ENCODE measurements at regions not wholly inside any gene's neighbourhood (a gene's known extent, or its start where the extent isn't known, plus 50 kb on each side); places are given as distances from the start of the nearest gene placed in this dataset.

GRCh38 chr5:121746763-121747162 is 104.9 kb upstream of the FTMT start:
- ChIA-PET CTCF (interaction anchor here (0.6 kb wide), 1 partner anchor 12 kb away, joined by 5 read pairs; no protein-coding TSS in a partner anchor), POLR2A (no interaction called here)
- H3F3A ChIP-seq (replicated peaks; ENCODE audit: insufficient read depth): no peaks in the 10 kb centered on the region
- no peaks in the 10 kb centered on the region for H3K9me3 ChIP-seq
- no peak overlapping the region for H3K9ac ChIP-seq
- H3K27ac ChIP-seq (ENCODE audit: low read depth in 2 of 2, low read length in 1 of 2): no peak overlapping the region
- H3K36me3 ChIP-seq (replicated peaks in 1 of 2; ENCODE audit: control insufficient read depth in 1 of 2, insufficient read depth in 2 of 2, low read length in 1 of 2): no peaks in the 10 kb centered on the region
- no peak overlapping the region for H3K4me3 ChIP-seq (ENCODE audit: low read depth in 2 of 2, low read length in 1 of 2)
- no peaks in the 10 kb centered on the region for H3K27me3 ChIP-seq (ENCODE audit: insufficient read depth)
- no peaks in the 10 kb centered on the region for H4K20me1 ChIP-seq (ENCODE audit: insufficient read depth)
- TF ChIP-seq SMC3 (IDR thresholded peaks at IDR 0.05; ENCODE audit: low read depth, low read length): no peak
- no peak for TF ChIP-seq NRF1 (IDR thresholded peaks at IDR 0.05; ENCODE audit: low read depth, low read length)
- TF ChIP-seq TCF12 (IDR thresholded peaks at IDR 0.05): no peak
- no peak for TF ChIP-seq RFX5 (IDR thresholded peaks at IDR 0.05; ENCODE audit: low read length)
- TF ChIP-seq RXRA (IDR thresholded peaks at IDR 0.05; ENCODE audit: borderline replicate concordance, low read depth): no peak
- TF ChIP-seq FOXJ3 (CRISPR knock-in tag; IDR thresholded peaks at IDR 0.05): no peak
- TF ChIP-seq POLR2AphosphoS5 (IDR thresholded peaks at IDR 0.05; ENCODE audit: low read depth, low read length): no peak
- TF ChIP-seq, protein P1, sequence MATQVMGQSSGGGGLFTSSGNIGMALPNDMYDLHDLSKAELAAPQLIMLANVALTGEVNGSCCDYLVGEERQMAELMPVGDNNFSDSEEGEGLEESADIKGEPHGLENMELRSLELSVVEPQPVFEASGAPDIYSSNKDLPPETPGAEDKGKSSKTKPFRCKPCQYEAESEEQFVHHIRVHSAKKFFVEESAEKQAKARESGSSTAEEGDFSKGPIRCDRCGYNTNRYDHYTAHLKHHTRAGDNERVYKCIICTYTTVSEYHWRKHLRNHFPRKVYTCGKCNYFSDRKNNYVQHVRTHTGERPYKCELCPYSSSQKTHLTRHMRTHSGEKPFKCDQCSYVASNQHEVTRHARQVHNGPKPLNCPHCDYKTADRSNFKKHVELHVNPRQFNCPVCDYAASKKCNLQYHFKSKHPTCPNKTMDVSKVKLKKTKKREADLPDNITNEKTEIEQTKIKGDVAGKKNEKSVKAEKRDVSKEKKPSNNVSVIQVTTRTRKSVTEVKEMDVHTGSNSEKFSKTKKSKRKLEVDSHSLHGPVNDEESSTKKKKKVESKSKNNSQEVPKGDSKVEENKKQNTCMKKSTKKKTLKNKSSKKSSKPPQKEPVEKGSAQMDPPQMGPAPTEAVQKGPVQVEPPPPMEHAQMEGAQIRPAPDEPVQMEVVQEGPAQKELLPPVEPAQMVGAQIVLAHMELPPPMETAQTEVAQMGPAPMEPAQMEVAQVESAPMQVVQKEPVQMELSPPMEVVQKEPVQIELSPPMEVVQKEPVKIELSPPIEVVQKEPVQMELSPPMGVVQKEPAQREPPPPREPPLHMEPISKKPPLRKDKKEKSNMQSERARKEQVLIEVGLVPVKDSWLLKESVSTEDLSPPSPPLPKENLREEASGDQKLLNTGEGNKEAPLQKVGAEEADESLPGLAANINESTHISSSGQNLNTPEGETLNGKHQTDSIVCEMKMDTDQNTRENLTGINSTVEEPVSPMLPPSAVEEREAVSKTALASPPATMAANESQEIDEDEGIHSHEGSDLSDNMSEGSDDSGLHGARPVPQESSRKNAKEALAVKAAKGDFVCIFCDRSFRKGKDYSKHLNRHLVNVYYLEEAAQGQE (IDR thresholded peaks at IDR 0.05; ENCODE audit: low read depth, low read length): no peak
- TF ChIP-seq, protein P2, sequence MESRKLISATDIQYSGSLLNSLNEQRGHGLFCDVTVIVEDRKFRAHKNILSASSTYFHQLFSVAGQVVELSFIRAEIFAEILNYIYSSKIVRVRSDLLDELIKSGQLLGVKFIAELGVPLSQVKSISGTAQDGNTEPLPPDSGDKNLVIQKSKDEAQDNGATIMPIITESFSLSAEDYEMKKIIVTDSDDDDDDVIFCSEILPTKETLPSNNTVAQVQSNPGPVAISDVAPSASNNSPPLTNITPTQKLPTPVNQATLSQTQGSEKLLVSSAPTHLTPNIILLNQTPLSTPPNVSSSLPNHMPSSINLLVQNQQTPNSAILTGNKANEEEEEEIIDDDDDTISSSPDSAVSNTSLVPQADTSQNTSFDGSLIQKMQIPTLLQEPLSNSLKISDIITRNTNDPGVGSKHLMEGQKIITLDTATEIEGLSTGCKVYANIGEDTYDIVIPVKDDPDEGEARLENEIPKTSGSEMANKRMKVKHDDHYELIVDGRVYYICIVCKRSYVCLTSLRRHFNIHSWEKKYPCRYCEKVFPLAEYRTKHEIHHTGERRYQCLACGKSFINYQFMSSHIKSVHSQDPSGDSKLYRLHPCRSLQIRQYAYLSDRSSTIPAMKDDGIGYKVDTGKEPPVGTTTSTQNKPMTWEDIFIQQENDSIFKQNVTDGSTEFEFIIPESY (IDR thresholded peaks at IDR 0.05; ENCODE audit: borderline replicate concordance, low read depth): no peak
- TF ChIP-seq MEF2A (IDR thresholded peaks at IDR 0.05; ENCODE audit: borderline replicate concordance, low read depth): no peak
- no peak for TF ChIP-seq USF2 (IDR thresholded peaks at IDR 0.05; ENCODE audit: borderline replicate concordance, low read depth, low read length)
- TF ChIP-seq RAD21 (IDR thresholded peaks at IDR 0.05; ENCODE audit: low read length): no peak
- no peak for TF ChIP-seq EZH2phosphoT487 (IDR thresholded peaks at IDR 0.05; ENCODE audit: borderline replicate concordance, low read depth)
- no peak for TF ChIP-seq GABPA (IDR thresholded peaks at IDR 0.05; ENCODE audit: low read depth)
- no peak for DNase-seq
- no peaks in the 10 kb centered on the region for H3K79me2 ChIP-seq (ENCODE audit: insufficient read depth)
- H2AFZ ChIP-seq (ENCODE audit: low read depth): no peak overlapping the region
- H3K4me1 ChIP-seq (ENCODE audit: control insufficient read depth in 1 of 2, insufficient read depth in 2 of 2, low read depth in 1 of 2, low read length in 1 of 2): no peaks in the 10 kb centered on the region; a peak in 1 of 4 replicates
- no peaks in the 10 kb centered on the region for H3K9me2 ChIP-seq
- no peak overlapping the region for H3K4me2 ChIP-seq

All from SK-N-SH (cell line).